ENCODE measurements at regions not wholly inside any gene's neighbourhood (a gene's known extent, or its start where the extent isn't known, plus 50 kb on each side); places are given as distances from the start of the nearest gene placed in this dataset.
"Not testable (repeated sequence)": the region's sequence is repeated elsewhere in the genome, so short reads cannot be mapped to it uniquely, and the experiment has no call there.

GRCh38 chr14:46147452-46147851, 504.1 kb downstream of the RPL10L start:
- Histone ChIP-seq H3K27me3 (ENCODE audit: insufficient read depth, low read length) (no peaks in the 10 kb centered on the region), H3K36me3 (ENCODE audit: insufficient read depth, low read length) (no peaks in the 10 kb centered on the region), H3K79me2 (ENCODE audit: control insufficient read depth, insufficient read depth, low read length, unreplicated experiment) (no peaks in the 10 kb centered on the region), H3K4me3 (ENCODE audit: low read depth, low read length) (no peak overlapping the region), H3K27ac (ENCODE audit: low read depth, low read length) (no peak overlapping the region), H2AFZ (ENCODE audit: low read length, unreplicated experiment) (no peak overlapping the region), H3K4me1 (ENCODE audit: control insufficient read depth, insufficient read depth, low read length, unreplicated experiment) (no peaks in the 10 kb centered on the region)

GRCh38 chr14:46147024-46147423, 504.6 kb downstream of the RPL10L start:
- H3K27ac ChIP-seq (ENCODE audit: low read depth, low read length), result no peak overlapping the region
- H3K4me3 ChIP-seq (ENCODE audit: low read depth, low read length), result no peak overlapping the region
- H2AFZ ChIP-seq (ENCODE audit: low read length, unreplicated experiment), result no peak overlapping the region
- no peaks in the 10 kb centered on the region for H3K27me3 ChIP-seq (ENCODE audit: insufficient read depth, low read length)
- H3K36me3 ChIP-seq (ENCODE audit: insufficient read depth, low read length), result no peaks in the 10 kb centered on the region
- no peaks in the 10 kb centered on the region for H3K79me2 ChIP-seq (ENCODE audit: control insufficient read depth, insufficient read depth, low read length, unreplicated experiment)
- H3K4me1 ChIP-seq (ENCODE audit: control insufficient read depth, insufficient read depth, low read length, unreplicated experiment), result no peaks in the 10 kb centered on the region

GRCh38 chr14:46140445-46140844, 511.1 kb downstream of the RPL10L start:
- Histone ChIP-seq H2AFZ (ENCODE audit: low read length, unreplicated experiment) (no peak overlapping the region), H3K4me1 (ENCODE audit: control insufficient read depth, insufficient read depth, low read length, unreplicated experiment) (no peaks in the 10 kb centered on the region), H3K79me2 (ENCODE audit: control insufficient read depth, insufficient read depth, low read length, unreplicated experiment) (no peaks in the 10 kb centered on the region), H3K27ac (ENCODE audit: low read depth, low read length) (no peak overlapping the region), H3K4me3 (ENCODE audit: low read depth, low read length) (no peak overlapping the region), H3K27me3 (ENCODE audit: insufficient read depth, low read length) (no peaks in the 10 kb centered on the region), H3K36me3 (ENCODE audit: insufficient read depth, low read length) (no peaks in the 10 kb centered on the region)

- H3K4me3 ChIP-seq (ENCODE audit: low read depth, low read length), result no peak overlapping the region
- no peak overlapping the region for H2AFZ ChIP-seq (ENCODE audit: low read length, unreplicated experiment)
- no peak overlapping the region for H3K27ac ChIP-seq (ENCODE audit: low read depth, low read length)
- H3K36me3 ChIP-seq (ENCODE audit: insufficient read depth, low read length), result no peaks in the 10 kb centered on the region
- no peaks in the 10 kb centered on the region for H3K27me3 ChIP-seq (ENCODE audit: insufficient read depth, low read length)
- no peaks in the 10 kb centered on the region for H3K4me1 ChIP-seq (ENCODE audit: control insufficient read depth, insufficient read depth, low read length, unreplicated experiment)
- H3K79me2 ChIP-seq (ENCODE audit: control insufficient read depth, insufficient read depth, low read length, unreplicated experiment), result no peaks in the 10 kb centered on the region
These were observed 511.9 kb downstream of the RPL10L start for GRCh38 chr14:46139649-46140048.

- H3K27me3 ChIP-seq (ENCODE audit: insufficient read depth, low read length), result no peaks in the 10 kb centered on the region
- no peaks in the 10 kb centered on the region for H3K4me1 ChIP-seq (ENCODE audit: control insufficient read depth, insufficient read depth, low read length, unreplicated experiment)
- H3K36me3 ChIP-seq (ENCODE audit: insufficient read depth, low read length), result no peaks in the 10 kb centered on the region
- H3K79me2 ChIP-seq (ENCODE audit: control insufficient read depth, insufficient read depth, low read length, unreplicated experiment), result no peaks in the 10 kb centered on the region
- no peak overlapping the region for H3K27ac ChIP-seq (ENCODE audit: low read depth, low read length)
- H2AFZ ChIP-seq (ENCODE audit: low read length, unreplicated experiment), result no peak overlapping the region
- no peak overlapping the region for H3K4me3 ChIP-seq (ENCODE audit: low read depth, low read length)
These were observed 513.8 kb downstream of the RPL10L start for GRCh38 chr14:46137786-46138185.

- no peaks in the 10 kb centered on the region for H3K36me3 ChIP-seq (ENCODE audit: insufficient read depth, low read length)
- no peaks in the 10 kb centered on the region for H3K27me3 ChIP-seq (ENCODE audit: insufficient read depth, low read length)
- no peaks in the 10 kb centered on the region for H3K4me1 ChIP-seq (ENCODE audit: control insufficient read depth, insufficient read depth, low read length, unreplicated experiment)
- H3K27ac ChIP-seq (ENCODE audit: low read depth, low read length), result no peak overlapping the region
- no peaks in the 10 kb centered on the region for H3K79me2 ChIP-seq (ENCODE audit: control insufficient read depth, insufficient read depth, low read length, unreplicated experiment)
- no peak overlapping the region for H2AFZ ChIP-seq (ENCODE audit: low read length, unreplicated experiment)
- no peak overlapping the region for H3K4me3 ChIP-seq (ENCODE audit: low read depth, low read length)
These were observed 515.1 kb downstream of the RPL10L start for GRCh38 chr14:46136456-46136855.

GRCh38 chr14:46108228-46108627, 543.4 kb downstream of the RPL10L start:
- no peaks in the 10 kb centered on the region for H3K36me3 ChIP-seq (ENCODE audit: insufficient read depth, low read length)
- H3K27me3 ChIP-seq (ENCODE audit: insufficient read depth, low read length), result no peaks in the 10 kb centered on the region
- H3K79me2 ChIP-seq (ENCODE audit: control insufficient read depth, insufficient read depth, low read length, unreplicated experiment), result no peaks in the 10 kb centered on the region
- no peak overlapping the region for H3K4me3 ChIP-seq (ENCODE audit: low read depth, low read length)
- no peak overlapping the region for H3K27ac ChIP-seq (ENCODE audit: low read depth, low read length)
- H3K4me1 ChIP-seq (ENCODE audit: control insufficient read depth, insufficient read depth, low read length, unreplicated experiment), result no peaks in the 10 kb centered on the region
- no peak overlapping the region for H2AFZ ChIP-seq (ENCODE audit: low read length, unreplicated experiment)

GRCh38 chr14:46100901-46101300, 550.7 kb downstream of the RPL10L start:
- H3K79me2 ChIP-seq (ENCODE audit: control insufficient read depth, insufficient read depth, low read length, unreplicated experiment); H3K4me3 ChIP-seq (ENCODE audit: low read depth, low read length): not testable (repeated sequence)

GRCh38 chr14:46091819-46092218, 559.8 kb downstream of the RPL10L start:
- no peaks in the 10 kb centered on the region for H3K79me2 ChIP-seq (ENCODE audit: control insufficient read depth, insufficient read depth, low read length, unreplicated experiment)
- H3K4me1 ChIP-seq (ENCODE audit: control insufficient read depth, insufficient read depth, low read length, unreplicated experiment), result no peaks in the 10 kb centered on the region
- H3K27me3 ChIP-seq (ENCODE audit: insufficient read depth, low read length), result no peaks in the 10 kb centered on the region
- H2AFZ ChIP-seq (ENCODE audit: low read length, unreplicated experiment), result no peak overlapping the region
- H3K4me3 ChIP-seq (ENCODE audit: low read depth, low read length), result no peak overlapping the region
- no peaks in the 10 kb centered on the region for H3K36me3 ChIP-seq (ENCODE audit: insufficient read depth, low read length)
- H3K27ac ChIP-seq (ENCODE audit: low read depth, low read length), result no peak overlapping the region

More at GRCh38 chr14:46100901-46101300, 550.7 kb downstream of the RPL10L start:
- not testable (repeated sequence) for H2AFZ ChIP-seq (ENCODE audit: low read length, unreplicated experiment); H3K36me3 ChIP-seq (ENCODE audit: insufficient read depth, low read length); H3K4me1 ChIP-seq (ENCODE audit: control insufficient read depth, insufficient read depth, low read length, unreplicated experiment); H3K27me3 ChIP-seq (ENCODE audit: insufficient read depth, low read length); H3K27ac ChIP-seq (ENCODE audit: low read depth, low read length)

GRCh38 chr14:46087604-46088003, 564.0 kb downstream of the RPL10L start:
- Histone ChIP-seq H3K27ac (ENCODE audit: low read depth, low read length) (no peak overlapping the region), H3K4me1 (ENCODE audit: control insufficient read depth, insufficient read depth, low read length, unreplicated experiment) (no peaks in the 10 kb centered on the region), H3K27me3 (ENCODE audit: insufficient read depth, low read length) (no peaks in the 10 kb centered on the region), H3K79me2 (ENCODE audit: control insufficient read depth, insufficient read depth, low read length, unreplicated experiment) (no peaks in the 10 kb centered on the region), H2AFZ (ENCODE audit: low read length, unreplicated experiment) (no peak overlapping the region), H3K4me3 (ENCODE audit: low read depth, low read length) (no peak overlapping the region), H3K36me3 (ENCODE audit: insufficient read depth, low read length) (no peaks in the 10 kb centered on the region)

GRCh38 chr14:46074061-46074460, 577.5 kb downstream of the RPL10L start:
- Histone ChIP-seq H3K27ac (ENCODE audit: low read depth, low read length) (no peak overlapping the region), H2AFZ (ENCODE audit: low read length, unreplicated experiment) (no peak overlapping the region), H3K27me3 (ENCODE audit: insufficient read depth, low read length) (no peaks in the 10 kb centered on the region), H3K79me2 (ENCODE audit: control insufficient read depth, insufficient read depth, low read length, unreplicated experiment) (no peaks in the 10 kb centered on the region), H3K4me1 (ENCODE audit: control insufficient read depth, insufficient read depth, low read length, unreplicated experiment) (no peaks in the 10 kb centered on the region), H3K36me3 (ENCODE audit: insufficient read depth, low read length) (no peaks in the 10 kb centered on the region), H3K4me3 (ENCODE audit: low read depth, low read length) (no peak overlapping the region)

All from ACC112 (cell line).